IMR-90 (cell line): ENCODE measurements at regions not wholly inside any gene's neighbourhood (a gene's known extent, or its start where the extent isn't known, plus 50 kb on each side); places are given as distances from the start of the nearest gene placed in this dataset.

Experiments
- BHLHE40 ChIP-seq: fragments of 150-350 bp; IDR thresholded peaks from 2 replicates; pipeline ENCODE4 v1.6.1; 2016; ENCODE audit warnings: mild to moderate bottlenecking, low read depth, low read length
- CHD1 ChIP-seq: IDR thresholded peaks from 2 replicates; pipeline ENCODE4 v1.6.1; 2012; ENCODE audit warnings: low read depth, low read length, improper control_type of control experiment
- MAFK ChIP-seq: IDR thresholded peaks from 2 replicates; pipeline ENCODE4 v1.6.1; 2012; ENCODE audit warnings: low read depth, low read length, improper control_type of control experiment
- MAZ ChIP-seq: IDR thresholded peaks from 2 replicates; pipeline ENCODE4 v1.6.1; 2012; ENCODE audit warnings: low read depth, mild to moderate bottlenecking, low read length, improper control_type of control experiment, moderate library complexity, borderline replicate concordance
- MXI1 ChIP-seq: IDR thresholded peaks from 2 replicates; pipeline ENCODE4 v1.6.1; 2012; ENCODE audit warnings: low read depth, mild to moderate bottlenecking, low read length, moderate library complexity, borderline replicate concordance
- NFE2L2 ChIP-seq: fragments of 150-350 bp; IDR thresholded peaks from 2 replicates; pipeline ENCODE4 v1.6.1; 2016; ENCODE audit warnings: low read depth, mild to moderate bottlenecking, low read length
- POLR2A ChIP-seq: IDR thresholded peaks from 2 replicates; pipeline ENCODE4 v1.6.1; 2012; ENCODE audit warnings: mild to moderate bottlenecking, low read depth, low read length
- RAD21 ChIP-seq: IDR thresholded peaks from 2 replicates; pipeline ENCODE4 v1.6.1; 2012; ENCODE audit warnings: low read length, improper control_type of control experiment
- RCOR1 ChIP-seq: IDR thresholded peaks from 2 replicates; pipeline ENCODE4 v1.6.1; 2012; ENCODE audit warnings: mild to moderate bottlenecking, low read length, improper control_type of control experiment; ENCODE audit not compliant: insufficient replicate concordance
- RFX5 ChIP-seq: IDR thresholded peaks from 2 replicates; pipeline ENCODE4 v1.8.0; 2012; ENCODE audit warnings: low read depth, mild to moderate bottlenecking, low read length, moderate library complexity
- SMC3 ChIP-seq: fragments of 150-350 bp; IDR thresholded peaks from 2 replicates; pipeline ENCODE4 v1.6.1; 2016; ENCODE audit warnings: low read depth, mild to moderate bottlenecking, antibody characterized with exemption, low read length, moderate library complexity
- TF ChIP-seq, protein P1 (sequence below): conservative IDR thresholded peaks from 2 replicates; pipeline ENCODE4 v1.5.1; 2012; ENCODE audit warnings: mild to moderate bottlenecking, low read depth, low read length, improper control_type of control experiment
- TF ChIP-seq, protein P2 (sequence below): fragments of 150-350 bp; IDR thresholded peaks from 2 replicates; pipeline ENCODE4 v1.6.1; 2016; ENCODE audit warnings: low read depth, mild to moderate bottlenecking, low read length, moderate library complexity, borderline replicate concordance
- TF ChIP-seq, protein P3 (sequence below): fragments of 150-350 bp; IDR thresholded peaks from 2 replicates; pipeline ENCODE4 v1.6.1; 2017; ENCODE audit warnings: mild to moderate bottlenecking, antibody characterized with exemption, low read length, low read depth

DNA sequence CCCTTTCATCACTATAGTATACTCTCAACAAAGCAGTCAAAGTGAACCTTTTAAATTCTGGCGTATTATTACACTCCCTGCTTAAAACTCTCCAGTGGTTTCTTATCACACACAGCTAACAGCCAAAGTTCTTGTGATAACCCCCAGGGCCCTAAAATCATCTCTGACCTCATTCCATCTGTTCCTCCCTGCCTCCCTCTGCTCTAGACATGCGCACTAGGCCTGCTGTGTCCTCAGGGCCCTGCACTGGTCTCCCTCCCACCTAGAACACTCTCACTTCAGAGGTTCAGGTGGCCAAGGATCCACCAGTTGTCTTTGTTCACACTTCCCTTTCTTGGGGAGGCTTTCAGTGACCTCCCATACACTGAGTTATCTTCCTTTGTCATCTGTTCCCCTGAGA, 603.4 kb downstream of the DSC3 start:
- TF ChIP-seq, protein P1, sequence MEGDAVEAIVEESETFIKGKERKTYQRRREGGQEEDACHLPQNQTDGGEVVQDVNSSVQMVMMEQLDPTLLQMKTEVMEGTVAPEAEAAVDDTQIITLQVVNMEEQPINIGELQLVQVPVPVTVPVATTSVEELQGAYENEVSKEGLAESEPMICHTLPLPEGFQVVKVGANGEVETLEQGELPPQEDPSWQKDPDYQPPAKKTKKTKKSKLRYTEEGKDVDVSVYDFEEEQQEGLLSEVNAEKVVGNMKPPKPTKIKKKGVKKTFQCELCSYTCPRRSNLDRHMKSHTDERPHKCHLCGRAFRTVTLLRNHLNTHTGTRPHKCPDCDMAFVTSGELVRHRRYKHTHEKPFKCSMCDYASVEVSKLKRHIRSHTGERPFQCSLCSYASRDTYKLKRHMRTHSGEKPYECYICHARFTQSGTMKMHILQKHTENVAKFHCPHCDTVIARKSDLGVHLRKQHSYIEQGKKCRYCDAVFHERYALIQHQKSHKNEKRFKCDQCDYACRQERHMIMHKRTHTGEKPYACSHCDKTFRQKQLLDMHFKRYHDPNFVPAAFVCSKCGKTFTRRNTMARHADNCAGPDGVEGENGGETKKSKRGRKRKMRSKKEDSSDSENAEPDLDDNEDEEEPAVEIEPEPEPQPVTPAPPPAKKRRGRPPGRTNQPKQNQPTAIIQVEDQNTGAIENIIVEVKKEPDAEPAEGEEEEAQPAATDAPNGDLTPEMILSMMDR: no peak
- TF ChIP-seq POLR2A: no peak
- no peak for TF ChIP-seq MXI1
- no peak for TF ChIP-seq RAD21
- TF ChIP-seq, protein P2, sequence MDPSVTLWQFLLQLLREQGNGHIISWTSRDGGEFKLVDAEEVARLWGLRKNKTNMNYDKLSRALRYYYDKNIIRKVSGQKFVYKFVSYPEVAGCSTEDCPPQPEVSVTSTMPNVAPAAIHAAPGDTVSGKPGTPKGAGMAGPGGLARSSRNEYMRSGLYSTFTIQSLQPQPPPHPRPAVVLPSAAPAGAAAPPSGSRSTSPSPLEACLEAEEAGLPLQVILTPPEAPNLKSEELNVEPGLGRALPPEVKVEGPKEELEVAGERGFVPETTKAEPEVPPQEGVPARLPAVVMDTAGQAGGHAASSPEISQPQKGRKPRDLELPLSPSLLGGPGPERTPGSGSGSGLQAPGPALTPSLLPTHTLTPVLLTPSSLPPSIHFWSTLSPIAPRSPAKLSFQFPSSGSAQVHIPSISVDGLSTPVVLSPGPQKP: no peak
- TF ChIP-seq RFX5: no peak
- no peak for TF ChIP-seq MAFK
- TF ChIP-seq, protein P3, sequence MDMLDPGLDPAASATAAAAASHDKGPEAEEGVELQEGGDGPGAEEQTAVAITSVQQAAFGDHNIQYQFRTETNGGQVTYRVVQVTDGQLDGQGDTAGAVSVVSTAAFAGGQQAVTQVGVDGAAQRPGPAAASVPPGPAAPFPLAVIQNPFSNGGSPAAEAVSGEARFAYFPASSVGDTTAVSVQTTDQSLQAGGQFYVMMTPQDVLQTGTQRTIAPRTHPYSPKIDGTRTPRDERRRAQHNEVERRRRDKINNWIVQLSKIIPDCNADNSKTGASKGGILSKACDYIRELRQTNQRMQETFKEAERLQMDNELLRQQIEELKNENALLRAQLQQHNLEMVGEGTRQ: no peak
- TF ChIP-seq SMC3: no peak
- no peak for TF ChIP-seq MAZ
- TF ChIP-seq CHD1: no peak
- no peak for TF ChIP-seq BHLHE40
- no peak for TF ChIP-seq RCOR1
- TF ChIP-seq NFE2L2: no peak
